ENCODE measurements at regions not wholly inside any gene's neighbourhood (a gene's known extent, or its start where the extent isn't known, plus 50 kb on each side); places are given as distances from the start of the nearest gene placed in this dataset.

- TF ChIP-seq, protein P1, sequence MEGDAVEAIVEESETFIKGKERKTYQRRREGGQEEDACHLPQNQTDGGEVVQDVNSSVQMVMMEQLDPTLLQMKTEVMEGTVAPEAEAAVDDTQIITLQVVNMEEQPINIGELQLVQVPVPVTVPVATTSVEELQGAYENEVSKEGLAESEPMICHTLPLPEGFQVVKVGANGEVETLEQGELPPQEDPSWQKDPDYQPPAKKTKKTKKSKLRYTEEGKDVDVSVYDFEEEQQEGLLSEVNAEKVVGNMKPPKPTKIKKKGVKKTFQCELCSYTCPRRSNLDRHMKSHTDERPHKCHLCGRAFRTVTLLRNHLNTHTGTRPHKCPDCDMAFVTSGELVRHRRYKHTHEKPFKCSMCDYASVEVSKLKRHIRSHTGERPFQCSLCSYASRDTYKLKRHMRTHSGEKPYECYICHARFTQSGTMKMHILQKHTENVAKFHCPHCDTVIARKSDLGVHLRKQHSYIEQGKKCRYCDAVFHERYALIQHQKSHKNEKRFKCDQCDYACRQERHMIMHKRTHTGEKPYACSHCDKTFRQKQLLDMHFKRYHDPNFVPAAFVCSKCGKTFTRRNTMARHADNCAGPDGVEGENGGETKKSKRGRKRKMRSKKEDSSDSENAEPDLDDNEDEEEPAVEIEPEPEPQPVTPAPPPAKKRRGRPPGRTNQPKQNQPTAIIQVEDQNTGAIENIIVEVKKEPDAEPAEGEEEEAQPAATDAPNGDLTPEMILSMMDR (IDR thresholded peaks at IDR 0.05), result no peak
- TF ChIP-seq EZH2phosphoT487 (IDR thresholded peaks at IDR 0.05), result no peak
Observed at GRCh38 chr15:70442616-70443321, 320.6 kb downstream of the UACA start.
